OCI-LY7 (cell line): ENCODE measurements at regions not wholly inside any gene's neighbourhood (a gene's known extent, or its start where the extent isn't known, plus 50 kb on each side); places are given as distances from the start of the nearest gene placed in this dataset.
"Not testable (repeated sequence)": the region's sequence is repeated elsewhere in the genome, so short reads cannot be mapped to it uniquely, and the experiment has no call there.

ENCODE experiments used
- BruUV-seq: library from RNA; stranded (reverse); fragments of 400-500 nt; replicated peaks from 2 replicates; lab custom pipeline; 2021; lab: Mats Ljungman, UMichigan
- CTCF ChIA-PET: fragments of 300-600 bp; sonication (Branson Sonifier 250); formaldehyde crosslinking; loops from one replicate; lab custom pipeline; 2022; ENCODE audit warnings: antibody characterized with exemption; ENCODE audit not compliant: unreplicated experiment; lab: Charles Lee
- POLR2A ChIA-PET: fragments of 300-600 bp; sonication (Branson Sonifier 250); formaldehyde crosslinking; loops from one replicate; lab custom pipeline; 2022; ENCODE audit warnings: antibody characterized with exemption; lab: Charles Lee
- DNase-seq: peaks from one replicate; pipeline ENCODE4 v3.0.0-alpha.2; 2015; ENCODE audit warnings: low spot score
- H2AFZ ChIP-seq: fragments of 200-600 bp; sonication (generic), shearing (Covaris generic); 2 replicates; pipeline ENCODE4 v1.6.1; 2014; ENCODE audit warnings: mild to moderate bottlenecking, antibody characterized with exemption, low read length, moderate library complexity
- H3K27ac ChIP-seq: fragments of 200-600 bp; sonication (generic); 2 replicates; pipeline ENCODE4 v1.5.1; 2014; ENCODE audit warnings: mixed run types, low read depth, mild to moderate bottlenecking, moderate library complexity, low read length, inconsistent platforms; ENCODE audit not compliant: poor library complexity, severe bottlenecking
- H3K36me3 ChIP-seq: fragments of 200-600 bp; sonication (generic); 2 replicates; pipeline ENCODE4 v1.6.1; 2014; ENCODE audit warnings: mild to moderate bottlenecking, antibody characterized with exemption, low read length, moderate library complexity, mixed read lengths; ENCODE audit not compliant: insufficient read depth
- H3K4me1 ChIP-seq: fragments of 200-600 bp; sonication (generic); 2 replicates; pipeline ENCODE4 v1.5.1; 2014; ENCODE audit warnings: mild to moderate bottlenecking, low read length; ENCODE audit not compliant: insufficient read depth, poor library complexity, severe bottlenecking
- H3K4me2 ChIP-seq: fragments of 200-600 bp; sonication (generic); 2 replicates; pipeline ENCODE4 v1.6.1; 2014; ENCODE audit warnings: mild to moderate bottlenecking, low read length
- H3K4me3 ChIP-seq: fragments of 200-600 bp; sonication (generic); 2 replicates; pipeline ENCODE4 v1.5.1; 2014; ENCODE audit warnings: mild to moderate bottlenecking, low read depth, low read length; ENCODE audit not compliant: poor library complexity, severe bottlenecking
- H3K79me2 ChIP-seq: fragments of 200-600 bp; sonication (generic); 2 replicates; pipeline ENCODE4 v1.6.1; 2016; ENCODE audit warnings: low read depth, mild to moderate bottlenecking, low read length, moderate library complexity, mixed read lengths; ENCODE audit not compliant: insufficient read depth
- H3K9me2 ChIP-seq: fragments of 200-600 bp; sonication (generic); 2 replicates; pipeline ENCODE4 v1.6.1; 2016; ENCODE audit warnings: mild to moderate bottlenecking, low read length, mixed read lengths; ENCODE audit not compliant: insufficient read depth
- H3K9me3 ChIP-seq: fragments of 200-600 bp; sonication (generic); 2 replicates; pipeline ENCODE4 v1.6.1; 2014; ENCODE audit warnings: mild to moderate bottlenecking, mixed run types, low read length, mixed read lengths
- H4K20me1 ChIP-seq: fragments of 200-600 bp; sonication (generic); 2 replicates; pipeline ENCODE4 v1.6.1; 2014; ENCODE audit warnings: mild to moderate bottlenecking, antibody characterized with exemption, low read length, moderate library complexity, mixed read lengths; ENCODE audit not compliant: insufficient read depth
- EZH2phosphoT487 ChIP-seq: fragments of 200-600 bp; sonication (generic); IDR thresholded peaks from 2 replicates; pipeline ENCODE4 v1.6.1; 2018; ENCODE audit warnings: low read depth, borderline replicate concordance, mild to moderate bottlenecking, mixed run types, antibody characterized with exemption, low read length, moderate library complexity, mixed read lengths
- intact Hi-C: fragments of 100-400 bp; cut with micrococcal nuclease; formaldehyde crosslinking; loops from one replicate; pipeline ENCODE4 v1.10.0; 2022; ENCODE audit not compliant: unreplicated experiment
- TF ChIP-seq, protein P1 (sequence below): fragments of 200-600 bp; sonication (generic); conservative IDR thresholded peaks from 2 replicates; pipeline ENCODE4 v1.5.1; 2014; ENCODE audit warnings: mild to moderate bottlenecking, antibody characterized with exemption, low read length, moderate library complexity, mixed read lengths

DNA sequence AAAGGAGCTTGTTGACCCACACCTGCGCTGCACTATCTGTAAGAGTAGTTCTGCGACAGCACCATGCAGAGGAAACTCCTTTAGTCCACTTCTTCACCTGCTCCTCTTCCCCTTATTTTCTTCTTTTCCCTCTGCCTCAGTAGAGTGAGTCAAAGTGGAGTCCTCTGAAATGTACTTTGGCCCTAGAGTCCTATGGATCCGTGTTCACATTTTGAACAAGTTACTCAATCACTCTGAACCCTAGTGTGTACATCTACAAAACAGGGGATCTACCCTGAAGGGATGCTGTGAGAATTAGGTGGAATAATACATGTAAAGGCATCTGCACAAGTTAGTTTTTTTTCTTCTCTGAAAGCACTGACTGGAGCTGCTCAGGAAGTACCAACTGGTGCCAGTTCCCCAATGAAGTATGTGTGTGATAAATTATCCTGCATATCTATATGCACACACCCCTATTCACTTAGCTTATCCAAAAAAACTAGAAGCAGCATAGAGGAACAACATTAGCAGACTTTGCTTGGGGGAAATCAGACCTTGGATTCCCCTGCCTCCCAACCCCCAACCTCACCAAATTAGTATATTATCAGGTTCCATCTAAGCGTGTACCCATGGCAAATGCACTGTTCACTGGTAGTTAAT, 118.5 kb upstream of the FAM9C start:
- POLR2A ChIA-PET: interaction anchor here (0.5 kb wide), 1 partner anchor 326 kb away, joined by 4 read pairs; no protein-coding TSS in a partner anchor

DNA sequence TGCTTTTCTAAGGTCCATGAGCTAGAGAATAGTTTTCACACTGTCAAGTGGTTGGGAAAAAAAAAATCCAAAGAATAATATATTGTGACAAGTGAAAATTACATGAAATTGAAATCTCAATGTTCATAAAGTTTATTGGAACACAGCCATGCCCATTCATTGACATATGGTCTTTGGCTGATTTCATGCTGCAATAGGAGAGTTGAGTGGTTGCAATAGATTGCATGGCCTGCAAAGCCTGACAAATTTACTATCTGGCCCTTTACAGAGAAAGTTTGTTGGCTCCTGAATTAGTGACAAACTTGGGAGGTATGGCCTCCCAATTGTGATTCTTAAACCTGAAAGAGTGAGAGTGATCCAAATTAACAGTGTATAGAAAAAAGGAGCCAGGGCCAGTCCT, 115.5 kb upstream of the FAM9C start:
- H4K20me1 ChIP-seq: no peaks in the 10 kb centered on the region
- ChIA-PET CTCF (no interaction called here), POLR2A (no interaction called here)
- no peaks in the 10 kb centered on the region for H3K9me2 ChIP-seq
- H3K9me3 ChIP-seq: no peaks in the 10 kb centered on the region
- BruUV-seq: no TSS peak
- no peak overlapping the region for H2AFZ ChIP-seq
- H3K4me3 ChIP-seq: no peak overlapping the region
- no peak overlapping the region for H3K27ac ChIP-seq
- intact Hi-C loops: loop anchor here (10.0 kb wide), 1 partner anchor 65 kb away; no protein-coding TSS in a partner anchor
- TF ChIP-seq, protein P1, sequence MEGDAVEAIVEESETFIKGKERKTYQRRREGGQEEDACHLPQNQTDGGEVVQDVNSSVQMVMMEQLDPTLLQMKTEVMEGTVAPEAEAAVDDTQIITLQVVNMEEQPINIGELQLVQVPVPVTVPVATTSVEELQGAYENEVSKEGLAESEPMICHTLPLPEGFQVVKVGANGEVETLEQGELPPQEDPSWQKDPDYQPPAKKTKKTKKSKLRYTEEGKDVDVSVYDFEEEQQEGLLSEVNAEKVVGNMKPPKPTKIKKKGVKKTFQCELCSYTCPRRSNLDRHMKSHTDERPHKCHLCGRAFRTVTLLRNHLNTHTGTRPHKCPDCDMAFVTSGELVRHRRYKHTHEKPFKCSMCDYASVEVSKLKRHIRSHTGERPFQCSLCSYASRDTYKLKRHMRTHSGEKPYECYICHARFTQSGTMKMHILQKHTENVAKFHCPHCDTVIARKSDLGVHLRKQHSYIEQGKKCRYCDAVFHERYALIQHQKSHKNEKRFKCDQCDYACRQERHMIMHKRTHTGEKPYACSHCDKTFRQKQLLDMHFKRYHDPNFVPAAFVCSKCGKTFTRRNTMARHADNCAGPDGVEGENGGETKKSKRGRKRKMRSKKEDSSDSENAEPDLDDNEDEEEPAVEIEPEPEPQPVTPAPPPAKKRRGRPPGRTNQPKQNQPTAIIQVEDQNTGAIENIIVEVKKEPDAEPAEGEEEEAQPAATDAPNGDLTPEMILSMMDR: no peak
- no peak for TF ChIP-seq EZH2phosphoT487
- H3K79me2 ChIP-seq: no peaks in the 10 kb centered on the region
- DNase-seq: no peak
- no peaks in the 10 kb centered on the region for H3K4me1 ChIP-seq
- no peaks in the 10 kb centered on the region for H3K36me3 ChIP-seq
- H3K4me2 ChIP-seq: no peak overlapping the region

More for the DNA sequence above, 118.5 kb upstream of the FAM9C start:
- H3K79me2 ChIP-seq: no peaks in the 10 kb centered on the region
- no TSS peak for BruUV-seq
- H3K4me1 ChIP-seq: no peaks in the 10 kb centered on the region
- no peak for DNase-seq
- no peaks in the 10 kb centered on the region for H3K9me2 ChIP-seq
- H3K4me2 ChIP-seq: no peak overlapping the region
- H3K36me3 ChIP-seq: no peaks in the 10 kb centered on the region
- intact Hi-C loops: loop anchor here (10.0 kb wide), 1 partner anchor 62 kb away; no protein-coding TSS in a partner anchor
- CTCF ChIA-PET: interaction anchor here (0.6 kb wide), 1 partner anchor 271 kb away, joined by 3 read pairs; no protein-coding TSS in a partner anchor
- no peaks in the 10 kb centered on the region for H4K20me1 ChIP-seq
- H3K9me3 ChIP-seq: no peaks in the 10 kb centered on the region
- TF ChIP-seq, protein P1: no peak
- no peak for TF ChIP-seq EZH2phosphoT487
- no peak overlapping the region for H2AFZ ChIP-seq
- no peak overlapping the region for H3K4me3 ChIP-seq
- no peak overlapping the region for H3K27ac ChIP-seq

DNA sequence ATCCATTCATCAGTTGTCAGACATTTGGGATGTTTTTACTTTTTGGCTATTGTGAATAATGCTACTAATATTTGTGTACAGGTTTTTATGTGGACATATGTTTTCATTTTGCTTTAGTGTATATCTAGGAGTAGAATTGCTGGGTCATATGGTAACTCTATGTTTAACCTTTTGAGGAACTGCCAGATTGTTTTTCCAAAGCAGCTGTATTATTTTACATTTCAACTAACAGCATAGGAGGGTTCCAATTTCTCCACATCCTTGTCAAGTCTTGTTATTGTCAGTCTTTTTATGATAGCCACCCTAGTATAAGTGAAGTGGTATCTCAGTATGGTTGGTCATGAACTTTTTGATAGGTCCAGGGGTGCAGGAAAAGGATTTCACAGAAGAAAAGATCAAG, 114.5 kb upstream of the FAM9C start:
- Histone ChIP-seq H3K27ac (no peak overlapping the region), H3K9me2 (no peaks in the 10 kb centered on the region), H4K20me1 (no peaks in the 10 kb centered on the region), H2AFZ (no peak overlapping the region), H3K4me2 (no peak overlapping the region), H3K4me3 (no peak overlapping the region), H3K9me3 (no peaks in the 10 kb centered on the region), H3K79me2 (no peaks in the 10 kb centered on the region), H3K36me3 (no peaks in the 10 kb centered on the region), H3K4me1 (no peaks in the 10 kb centered on the region)
- intact Hi-C loops: no loop called here
- POLR2A ChIA-PET: no interaction called here
- CTCF ChIA-PET: no interaction called here
- DNase-seq: no peak
- TF ChIP-seq, protein P1: no peak
- TF ChIP-seq EZH2phosphoT487: no peak
- BruUV-seq: no TSS peak

DNA sequence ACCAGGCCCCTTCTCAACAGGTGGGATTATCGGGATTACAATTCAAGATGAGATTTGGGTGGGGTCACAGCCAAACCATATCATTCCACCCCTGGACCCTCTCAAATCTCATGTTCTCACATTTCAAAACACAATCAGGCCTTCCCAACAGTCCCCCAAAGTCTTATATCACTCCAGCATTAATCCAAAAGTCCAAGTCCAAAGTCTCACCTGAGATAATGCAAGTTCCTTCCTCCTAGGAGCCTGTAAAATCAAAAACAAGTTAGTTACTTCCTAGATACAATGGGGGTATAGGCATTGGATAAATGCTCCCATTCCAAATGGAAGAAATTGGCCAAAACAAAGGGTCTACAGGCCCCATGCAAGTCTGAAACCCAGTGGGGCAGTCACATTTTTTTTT, 111.1 kb upstream of the FAM9C start:
- H3K9me2 ChIP-seq, H3K4me2 ChIP-seq, H2AFZ ChIP-seq, BruUV-seq, CTCF ChIA-PET, H4K20me1 ChIP-seq, DNase-seq, H3K4me3 ChIP-seq, H3K4me1 ChIP-seq, H3K9me3 ChIP-seq, intact Hi-C loops, H3K79me2 ChIP-seq, H3K27ac ChIP-seq, H3K36me3 ChIP-seq: not testable (repeated sequence)
- POLR2A ChIA-PET: interaction anchor here (0.6 kb wide), 1 partner anchor 218 kb away, joined by 3 read pairs; no protein-coding TSS in a partner anchor
